ENCODE measurements at regions not wholly inside any gene's neighbourhood (a gene's known extent, or its start where the extent isn't known, plus 50 kb on each side); places are given as distances from the start of the nearest gene placed in this dataset.

DNA sequence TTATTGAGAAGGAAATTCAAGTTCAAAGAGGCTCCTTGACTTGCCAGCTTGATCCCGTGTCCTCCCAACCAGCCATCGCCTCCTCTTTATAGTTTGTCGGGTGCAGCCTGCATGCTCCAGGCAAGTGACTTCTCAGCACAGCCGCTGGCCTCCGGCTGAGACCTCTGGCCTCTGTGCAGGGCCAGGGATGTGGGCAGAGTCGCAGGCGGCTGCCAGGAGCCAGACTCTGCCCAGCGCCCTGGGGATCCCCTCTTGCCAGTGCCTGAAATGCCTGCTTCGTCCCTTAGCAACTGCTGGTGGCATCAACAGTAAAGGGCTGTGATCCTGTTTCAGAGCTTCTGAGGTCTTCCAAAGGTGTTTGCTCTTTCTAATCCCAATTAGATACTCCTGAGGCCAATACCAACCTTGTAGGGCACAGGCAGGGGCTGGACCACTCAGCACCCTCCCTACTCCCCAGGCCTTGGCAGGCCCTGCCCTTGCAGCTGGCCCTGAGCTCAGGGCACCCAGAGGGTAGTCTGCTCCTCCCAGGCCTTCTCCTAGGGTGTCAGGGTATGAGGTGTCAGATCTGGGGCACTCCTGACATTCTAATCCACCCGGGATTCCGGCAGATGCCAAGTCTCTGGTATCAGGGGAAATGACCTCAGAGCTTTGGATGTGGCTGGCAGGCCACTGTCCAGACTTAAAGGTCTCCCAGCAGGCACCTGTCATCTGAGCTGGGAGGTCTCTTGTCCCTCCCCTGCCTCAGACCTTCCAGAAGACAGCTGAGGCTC, 68.0 kb upstream of the SIAH1 start:
- H3K27ac Mint-ChIP-seq, result no peak overlapping the region

DNA sequence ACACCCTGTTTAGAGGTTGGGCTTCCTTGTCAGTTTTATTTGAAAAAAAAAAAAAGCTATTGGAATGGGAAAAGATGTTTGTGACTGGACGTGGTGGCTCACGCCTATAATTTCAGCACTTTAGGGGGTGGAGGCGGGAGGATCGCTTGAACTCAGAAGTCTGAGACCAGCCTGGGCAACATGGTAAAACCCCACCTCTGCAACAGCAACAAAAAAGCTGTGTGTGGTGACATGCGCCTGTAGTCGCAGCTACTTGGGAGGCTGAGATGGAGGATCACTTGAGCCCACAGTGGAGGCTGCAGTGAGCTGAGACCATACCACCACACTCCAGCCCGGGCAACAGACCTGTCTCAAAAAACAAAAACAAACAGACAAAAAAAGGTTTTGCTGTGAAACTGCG, 66.1 kb upstream of the SIAH1 start:
- Mint-ChIP-seq H3K4me3 (no peak overlapping the region), H3K9me3 (no peaks in the 10 kb centered on the region), H3K4me1 (peaks cover 15% of the 10 kb centered on the region), H3K27ac (no peak overlapping the region), H3K36me3 (ENCODE audit: low read depth) (no peaks in the 10 kb centered on the region), H3K27me3 (no peaks in the 10 kb centered on the region)
- no peak for TF ChIP-seq CTCF (IDR thresholded peaks at IDR 0.05)
- CTCF ChIA-PET, result no interaction called here
- intact Hi-C loops (cut with micrococcal nuclease), result no loop called here
- POLR2A ChIA-PET, result interaction anchor here (1.0 kb wide), 1 partner anchor 19 kb away, joined by 3 read pairs; no protein-coding TSS in a partner anchor
- ATAC-seq (ENCODE audit: low read depth), result no peak
- DNase-seq, result no peak

More for the DNA sequence above, 68.0 kb upstream of the SIAH1 start:
- ChIA-PET POLR2A (no interaction called here), CTCF (no interaction called here)
- H3K4me3 Mint-ChIP-seq, result no peak overlapping the region
- H3K27me3 Mint-ChIP-seq, result no peaks in the 10 kb centered on the region
- DNase-seq (no peak), ATAC-seq (ENCODE audit: low read depth) (no peak)
- H3K36me3 Mint-ChIP-seq (ENCODE audit: low read depth), result no peaks in the 10 kb centered on the region
- peaks cover 30% of the 10 kb centered on the region for H3K4me1 Mint-ChIP-seq
- no peaks in the 10 kb centered on the region for H3K9me3 Mint-ChIP-seq
- TF ChIP-seq CTCF (IDR thresholded peaks at IDR 0.05), result no peak
- intact Hi-C loops (cut with micrococcal nuclease), result no loop called here

GRCh38 chr16:48450367-48450766, 65.2 kb upstream of the SIAH1 start:
- POLR2A ChIA-PET, result interaction anchor here (0.6 kb wide), 1 partner anchor 40 kb away, joined by 3 read pairs; no protein-coding TSS in a partner anchor
- no peak for TF ChIP-seq CTCF (IDR thresholded peaks at IDR 0.05)
- Mint-ChIP-seq H3K27ac (no peak overlapping the region), H3K36me3 (ENCODE audit: low read depth) (no peaks in the 10 kb centered on the region), H3K4me3 (no peak overlapping the region), H3K27me3 (no peaks in the 10 kb centered on the region), H3K9me3 (no peaks in the 10 kb centered on the region), H3K4me1 (peaks cover 13% of the 10 kb centered on the region)
- intact Hi-C loops (cut with micrococcal nuclease), result no loop called here
- ATAC-seq (ENCODE audit: low read depth) (no peak), DNase-seq (no peak)
- CTCF ChIA-PET, result no interaction called here

GRCh38 chr16:48448841-48449481, 63.7 kb upstream of the SIAH1 start:
- no peak for TF ChIP-seq CTCF (IDR thresholded peaks at IDR 0.05)
- no peak overlapping the region for H3K4me3 Mint-ChIP-seq
- ATAC-seq (ENCODE audit: low read depth) (no peak), DNase-seq (no peak)
- H3K36me3 Mint-ChIP-seq (ENCODE audit: low read depth), result no peaks in the 10 kb centered on the region
- POLR2A ChIA-PET, result interaction anchor here (0.6 to 2.3 kb wide), 3 partner anchors 9 to 17 kb away, joined by 4 to 7 read pairs (median 5); no protein-coding TSS in a partner anchor
- no peak overlapping the region for H3K27ac Mint-ChIP-seq
- peaks cover 4% of the 10 kb centered on the region for H3K4me1 Mint-ChIP-seq
- CTCF ChIA-PET, result no interaction called here
- no peaks in the 10 kb centered on the region for H3K27me3 Mint-ChIP-seq
- intact Hi-C loops (cut with micrococcal nuclease), result no loop called here
- H3K9me3 Mint-ChIP-seq, result no peaks in the 10 kb centered on the region

- Mint-ChIP-seq H3K27me3 (no peaks in the 10 kb centered on the region), H3K36me3 (ENCODE audit: low read depth) (no peaks in the 10 kb centered on the region), H3K27ac (no peak overlapping the region), H3K4me1 (peaks cover 3% of the 10 kb centered on the region), H3K4me3 (no peak overlapping the region), H3K9me3 (no peaks in the 10 kb centered on the region)
- DNase-seq (no peak), ATAC-seq (ENCODE audit: low read depth) (no peak)
- intact Hi-C loops (cut with micrococcal nuclease), result no loop called here
- TF ChIP-seq CTCF (IDR thresholded peaks at IDR 0.05), result no peak
- ChIA-PET POLR2A (interaction anchor here (1.3 to 2.3 kb wide), 2 partner anchors 9 to 16 kb away, joined by 4 to 7 read pairs; no protein-coding TSS in a partner anchor), CTCF (no interaction called here)
Measured at GRCh38 chr16:48447940-48448536, 62.8 kb upstream of the SIAH1 start.

All from activated B cell treated with CpG ODN at 0.5 μM for 24 hours (primary cell).